Skeletal muscle cell (primary cell): ENCODE measurements at regions not wholly inside any gene's neighbourhood (a gene's known extent, or its start where the extent isn't known, plus 50 kb on each side); places are given as distances from the start of the nearest gene placed in this dataset.
"Not testable (repeated sequence)": the region's sequence is repeated elsewhere in the genome, so short reads cannot be mapped to it uniquely, and the experiment has no call there.

Experiments used
- DNase-seq: peaks from one replicate; pipeline ENCODE4 v3.0.0-alpha.2; 2010; ENCODE audit warnings: low read depth
- H3K4me3 ChIP-seq: 2 replicates; pipeline ENCODE4 v1.5.1; 2011; ENCODE audit warnings: low read depth, mild to moderate bottlenecking, control low read depth, low read length, moderate library complexity

GRCh38 chr10:28431139-28431538, 101.8 kb upstream of the WAC start:
- H3K4me3 ChIP-seq, result no peak overlapping the region

DNA sequence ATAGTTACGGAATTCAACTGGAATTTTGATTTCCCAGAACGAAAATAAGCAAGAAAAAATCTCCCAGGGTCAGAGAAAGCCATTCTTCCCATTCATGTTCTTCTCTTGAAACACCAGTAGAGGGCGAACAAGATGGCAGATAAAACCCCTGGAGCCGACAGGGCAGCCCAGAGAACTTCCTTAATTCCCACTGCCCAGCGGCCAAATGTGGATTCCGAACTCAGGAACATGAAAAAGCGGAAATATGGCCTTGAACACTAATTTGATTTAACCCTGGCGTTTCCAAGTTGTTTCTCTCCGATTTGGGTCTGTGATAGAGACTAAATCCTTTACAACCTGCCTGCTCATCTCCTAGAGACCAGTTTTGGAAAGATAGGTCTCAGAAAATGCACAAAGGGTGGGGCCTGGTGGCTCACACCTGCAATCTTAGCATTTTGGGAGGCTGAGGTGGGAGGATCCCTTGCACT, 100.7 kb upstream of the WAC start:
- H3K4me3 ChIP-seq, result no peak overlapping the region
- DNase-seq, result peak; percentile 16

More at GRCh38 chr10:28431139-28431538, 101.8 kb upstream of the WAC start:
- DNase-seq, result no peak

DNA sequence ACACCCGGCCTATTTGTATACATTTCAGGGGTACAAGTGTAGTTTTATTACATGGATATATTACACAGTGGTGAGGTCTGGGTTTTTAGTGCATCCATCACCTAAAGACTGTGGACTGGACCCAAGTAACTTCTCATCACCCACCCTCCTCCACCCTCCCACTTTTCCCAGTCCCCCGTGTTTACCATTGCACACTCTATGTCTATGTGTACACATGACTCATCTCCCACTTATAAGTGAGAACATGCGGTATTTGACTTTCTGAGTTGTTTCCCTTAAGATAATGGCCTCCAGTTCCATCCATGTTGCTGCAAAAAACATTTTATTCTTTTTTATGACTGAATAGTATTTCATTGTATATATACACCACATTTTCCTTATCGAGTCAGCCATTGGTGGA, 98.9 kb upstream of the WAC start:
- no peak for DNase-seq
- no peak overlapping the region for H3K4me3 ChIP-seq

GRCh38 chr10:28442403-28442802, 90.5 kb upstream of the WAC start:
- no peak for DNase-seq
- H3K4me3 ChIP-seq, result no peak overlapping the region

DNA sequence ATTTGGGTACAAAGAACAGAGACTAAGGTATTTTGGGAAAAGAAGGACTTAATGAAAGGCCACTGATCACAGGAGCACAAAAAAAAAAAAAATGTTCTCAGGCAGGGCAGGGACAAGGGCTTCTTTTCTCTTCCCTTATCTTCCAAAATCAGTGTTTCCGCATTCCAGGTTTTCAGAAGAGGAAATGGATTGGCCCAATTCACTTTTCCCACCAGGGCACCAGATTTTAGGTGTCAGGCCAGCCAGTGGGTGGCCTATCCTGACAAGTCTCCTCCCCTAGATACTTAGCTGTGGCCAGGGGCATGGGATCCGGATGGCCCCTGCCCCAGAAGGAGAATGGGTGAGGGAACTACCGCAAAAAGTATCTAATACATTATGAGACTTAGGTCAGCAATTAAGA, 88.9 kb upstream of the WAC start:
- no peak overlapping the region for H3K4me3 ChIP-seq
- no peak for DNase-seq

GRCh38 chr10:28445516-28445915, 87.4 kb upstream of the WAC start:
- no peak overlapping the region for H3K4me3 ChIP-seq
- DNase-seq, result no peak

GRCh38 chr10:28449382-28449781, 83.5 kb upstream of the WAC start:
- H3K4me3 ChIP-seq, result no peak overlapping the region
- no peak for DNase-seq

DNA sequence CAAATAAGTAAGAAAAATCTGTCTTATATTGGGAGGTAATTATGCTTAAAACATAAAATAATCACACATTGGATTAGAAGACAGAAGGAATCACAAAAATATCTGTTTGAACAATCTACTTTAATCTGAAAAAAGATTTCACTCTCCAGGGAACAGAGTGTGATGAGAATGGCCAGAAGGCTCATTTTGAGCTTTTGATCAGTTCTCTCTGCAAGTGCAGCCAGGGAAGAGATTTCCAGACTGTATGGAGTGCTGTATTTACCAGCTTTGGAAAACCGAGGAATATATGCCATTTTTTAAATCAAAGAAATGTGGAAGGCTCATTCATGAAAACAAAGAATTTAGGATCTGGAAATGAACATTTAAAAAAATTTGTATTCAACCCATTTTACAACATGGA, 83.0 kb upstream of the WAC start:
- no peak overlapping the region for H3K4me3 ChIP-seq
- DNase-seq, result no peak

- H3K4me3 ChIP-seq, result no peak overlapping the region
- no peak for DNase-seq
Measured at GRCh38 chr10:28453926-28454325, 79.0 kb upstream of the WAC start.

- no peak for DNase-seq
- no peak overlapping the region for H3K4me3 ChIP-seq
Measured at GRCh38 chr10:28457110-28457509, 75.8 kb upstream of the WAC start.

GRCh38 chr10:28457873-28458272, 75.0 kb upstream of the WAC start:
- not testable (repeated sequence) for H3K4me3 ChIP-seq, DNase-seq

DNA sequence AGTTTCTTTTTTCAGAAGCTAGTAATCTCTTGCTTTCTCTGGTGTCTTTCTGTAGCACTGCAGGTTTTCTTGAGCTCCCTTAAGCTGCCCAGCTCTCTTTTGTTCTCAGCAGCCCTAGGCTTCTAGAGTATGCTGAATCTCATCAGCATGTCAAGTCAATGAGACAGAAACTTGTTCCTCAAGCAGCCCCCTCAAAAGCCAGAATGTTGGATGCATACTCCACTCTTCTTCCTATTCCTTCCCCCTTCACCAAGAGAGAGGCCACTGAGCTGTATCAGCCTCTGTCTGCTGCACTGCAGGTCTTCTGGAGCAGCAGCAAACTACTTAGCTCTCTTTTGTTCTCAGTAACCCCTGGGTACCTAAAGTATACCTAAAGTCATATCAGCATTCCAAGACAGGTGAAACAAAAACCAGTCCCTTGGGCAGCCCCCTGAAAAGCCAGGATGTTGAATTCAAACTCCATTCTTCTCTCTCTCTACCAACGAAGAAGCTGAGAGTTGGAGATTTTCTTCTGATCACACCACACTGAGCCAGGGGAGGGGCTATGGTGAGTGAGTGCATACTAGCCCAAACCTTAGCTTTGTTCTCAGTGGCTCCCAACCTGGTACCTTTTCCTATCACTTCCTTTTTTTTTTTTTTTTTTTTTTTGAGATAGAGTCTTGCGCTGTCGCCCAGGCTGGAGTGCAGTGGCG, 73.3 kb upstream of the WAC start:
- no peak for DNase-seq

DNA sequence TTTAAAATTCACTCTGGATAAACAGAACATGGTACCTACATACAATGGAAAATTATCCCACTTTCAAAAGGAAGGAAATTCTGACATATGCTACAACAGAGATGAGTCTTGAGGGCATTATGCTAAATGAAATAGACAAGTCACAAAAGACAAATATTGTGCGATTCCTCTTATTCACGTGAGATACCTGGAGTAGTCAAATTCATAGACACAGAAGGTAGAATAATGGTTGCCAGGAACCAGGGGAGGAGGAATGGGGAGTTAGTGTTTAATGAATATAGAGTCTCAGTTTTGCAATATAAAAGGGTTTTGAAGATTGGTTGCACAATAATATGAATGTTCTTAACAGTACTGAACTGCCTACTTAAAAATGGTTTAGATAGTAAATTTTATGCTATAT, 69.8 kb upstream of the WAC start:
- no peak for DNase-seq
- H3K4me3 ChIP-seq, result no peak overlapping the region

More for the DNA sequence above, 73.3 kb upstream of the WAC start:
- H3K4me3 ChIP-seq, result no peak overlapping the region

DNA sequence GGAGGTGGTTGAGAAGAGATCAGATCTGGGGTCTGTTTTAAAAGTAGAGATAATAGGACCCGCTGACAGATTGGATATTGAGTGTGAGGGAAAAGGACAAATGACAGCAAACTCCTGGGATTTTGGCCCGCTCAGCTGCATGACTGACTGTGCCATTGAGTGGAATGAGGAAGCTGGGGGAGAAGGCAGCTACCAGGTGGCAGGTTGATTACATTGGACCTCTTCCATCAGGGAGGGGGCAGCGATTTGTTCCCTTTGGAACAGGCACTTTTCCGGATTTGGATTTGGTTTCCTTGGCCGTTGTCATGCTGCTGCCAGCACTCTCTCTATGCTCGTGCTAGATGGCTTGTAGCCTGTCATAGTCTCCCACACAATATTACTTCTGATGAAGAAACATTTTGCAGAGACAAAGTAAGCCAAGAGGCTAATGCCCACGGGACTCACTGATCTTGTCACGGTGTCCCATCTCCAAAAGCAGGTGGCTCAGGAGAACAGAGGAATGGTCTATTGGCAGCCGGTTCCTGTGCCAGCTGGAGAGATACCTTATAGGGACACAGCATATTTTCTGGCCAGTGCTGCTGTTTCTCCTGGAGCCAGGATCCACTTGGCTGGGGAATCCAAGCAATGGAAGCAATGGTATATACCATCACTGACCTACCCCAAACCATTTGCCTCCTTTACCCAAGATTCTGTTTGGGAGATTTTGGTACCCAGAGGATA, 69.1 kb upstream of the WAC start:
- H3K4me3 ChIP-seq, result no peak overlapping the region
- no peak for DNase-seq

- no peak for DNase-seq
- no peak overlapping the region for H3K4me3 ChIP-seq
Measured at GRCh38 chr10:28467615-28468014, 65.3 kb upstream of the WAC start.

GRCh38 chr10:28468707-28469483, 64.0 kb upstream of the WAC start:
- no peak for DNase-seq
- no peak overlapping the region for H3K4me3 ChIP-seq

DNA sequence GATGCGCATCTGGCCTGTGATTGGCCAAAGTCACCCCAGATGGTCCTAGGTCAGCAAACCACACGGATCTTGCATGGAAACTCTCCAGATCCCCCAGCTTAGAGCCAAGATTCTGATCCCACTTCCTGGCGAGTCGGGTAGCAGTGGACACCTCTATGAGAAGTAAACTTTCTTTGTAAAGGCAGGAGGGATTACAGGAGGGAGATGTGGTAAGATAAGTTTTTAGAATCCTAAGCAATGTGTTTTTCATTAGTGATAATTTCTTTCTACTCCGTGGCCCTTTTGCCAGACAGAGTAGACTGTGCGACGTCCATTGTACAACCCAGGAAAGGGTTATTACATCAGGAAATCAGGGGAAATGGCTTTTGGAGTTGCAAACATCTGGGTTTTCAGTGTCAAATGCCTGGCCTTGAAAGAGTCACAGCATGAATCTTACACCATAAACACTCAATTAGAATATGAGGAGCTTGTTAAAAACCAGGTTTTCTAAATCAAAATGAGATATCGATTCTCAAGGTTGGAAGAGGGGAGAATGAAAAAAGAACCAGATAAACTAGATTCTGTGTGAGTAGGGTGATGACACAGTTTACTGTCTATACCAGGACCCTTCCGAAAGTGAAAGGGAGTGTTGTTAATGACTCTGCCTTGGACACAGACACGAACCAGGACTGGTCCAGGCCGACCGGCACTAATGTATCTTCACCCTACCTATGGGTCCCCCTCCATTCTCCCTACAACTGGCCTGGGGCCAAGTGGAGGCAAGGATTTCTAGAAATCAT, 61.9 kb upstream of the WAC start:
- H3K4me3 ChIP-seq, result no peak overlapping the region
- no peak for DNase-seq

DNA sequence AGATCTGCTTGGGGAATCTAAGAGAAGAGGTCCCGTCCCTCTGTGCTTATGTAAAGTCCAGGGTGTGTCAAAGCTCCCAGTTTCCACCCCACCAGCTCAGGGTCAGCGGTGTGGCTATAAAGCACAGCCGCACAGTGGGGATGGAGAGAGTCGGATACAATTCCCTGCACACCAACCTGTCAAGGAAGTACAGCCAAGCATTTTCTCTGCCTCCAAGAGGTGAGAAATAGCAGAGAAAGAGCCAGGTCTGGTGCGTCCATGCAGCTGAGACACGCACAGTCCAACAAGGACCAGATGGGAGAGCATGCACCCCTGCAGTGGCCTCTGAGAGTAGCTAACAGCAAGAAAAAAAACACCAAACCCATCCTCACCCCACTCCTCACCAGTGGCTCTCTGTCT, 61.3 kb upstream of the WAC start:
- no peak overlapping the region for H3K4me3 ChIP-seq
- DNase-seq, result no peak

DNA sequence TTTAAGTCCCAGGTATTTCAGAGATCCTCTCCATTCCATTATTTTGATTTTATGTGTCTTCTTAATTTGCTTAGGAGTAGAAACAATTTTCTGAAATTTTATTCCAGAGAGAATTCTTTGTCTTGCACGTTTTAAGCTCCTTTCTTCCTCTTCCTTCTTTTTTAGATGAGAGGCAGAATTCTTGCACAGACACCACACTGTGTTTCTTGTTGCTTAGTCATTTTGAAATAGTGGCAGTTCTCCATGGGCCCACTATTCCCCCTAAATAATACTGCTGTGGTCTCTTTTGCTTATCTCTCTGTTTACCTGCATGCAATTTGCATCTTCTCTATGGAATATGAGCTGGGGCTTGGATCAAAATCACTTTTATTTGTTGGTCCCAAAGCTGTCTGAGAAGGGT, 54.3 kb upstream of the WAC start:
- no peak overlapping the region for H3K4me3 ChIP-seq
- DNase-seq, result no peak

GRCh38 chr10:28479425-28479865, 53.5 kb upstream of the WAC start:
- H3K4me3 ChIP-seq, result no peak overlapping the region

More at GRCh38 chr10:28479425-28479865, 53.5 kb upstream of the WAC start:
- no peak for DNase-seq
